Hippocampal formation (tissue), 2 donors: ENCODE measurements at regions not wholly inside any gene's neighbourhood (a gene's known extent, or its start where the extent isn't known, plus 50 kb on each side); places are given as distances from the start of the nearest gene placed in this dataset.
"Not testable (repeated sequence)": the region's sequence is repeated elsewhere in the genome, so short reads cannot be mapped to it uniquely, and the experiment has no call there.

Experiments used
- DNase-seq, 2 donors: peaks; one replicate each; lab custom pipeline; 2025; lab: John Stamatoyannopoulos, UW

GRCh38 chr15:61339516-61339915 lies 110.4 kb upstream of the RORA start:
- DNase-seq, result no peak

- no peak for DNase-seq
These were observed 108.4 kb upstream of the RORA start for GRCh38 chr15:61337541-61337940.

- DNase-seq, result no peak
These were observed 107.0 kb upstream of the RORA start for GRCh38 chr15:61336026-61336638.

DNA sequence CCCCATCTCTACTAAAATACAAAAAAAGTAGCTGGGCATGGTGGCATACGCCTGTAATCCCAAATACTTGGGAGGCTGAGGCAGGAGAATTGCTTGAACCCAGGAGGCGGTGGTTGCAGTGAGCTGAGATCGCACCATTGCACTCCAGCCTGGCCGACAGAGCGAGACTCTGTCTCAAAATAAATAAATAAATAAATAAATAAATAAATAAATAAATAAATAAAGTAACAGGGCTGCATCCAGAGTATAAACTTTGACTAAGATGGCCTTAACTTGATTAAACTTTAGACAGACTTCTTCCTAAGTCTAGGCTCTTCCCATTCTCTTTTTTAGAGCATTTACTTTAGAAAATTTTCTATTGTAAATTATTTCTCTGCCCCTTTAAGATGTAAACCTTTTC lies 105.6 kb upstream of the RORA start:
- DNase-seq, result not testable (repeated sequence)

GRCh38 chr15:61331019-61331418 lies 101.9 kb upstream of the RORA start:
- DNase-seq, result no peak

DNA sequence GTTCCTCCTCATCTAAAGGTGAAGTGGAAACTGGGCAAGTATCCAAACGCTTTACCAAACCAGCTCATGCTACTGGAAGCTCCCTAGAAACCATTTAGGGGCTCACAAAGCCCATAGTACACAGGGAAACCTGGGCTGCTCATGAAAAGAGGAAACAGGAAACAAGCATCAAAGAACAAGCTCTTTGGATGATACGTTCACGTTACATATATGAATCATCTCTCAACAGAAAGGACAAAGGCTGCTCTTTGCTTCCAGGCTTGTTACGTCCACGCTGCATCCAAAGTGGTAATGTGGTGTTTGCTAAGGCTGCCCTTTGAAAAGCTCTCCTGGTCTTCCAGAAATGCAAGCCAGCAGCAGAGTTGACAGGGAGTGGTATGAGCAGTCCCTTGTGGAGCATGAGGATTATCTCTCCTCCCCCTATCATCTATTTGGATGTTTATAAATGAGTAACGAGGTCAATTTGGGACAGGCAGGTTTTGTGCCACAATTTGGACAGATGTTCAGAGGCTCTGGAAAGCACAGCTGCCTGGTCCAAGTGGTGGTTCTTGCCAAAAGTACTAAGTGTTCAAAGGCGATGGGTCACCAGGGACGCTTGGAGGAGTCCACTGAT lies 98.0 kb upstream of the RORA start:
- DNase-seq, result no peak

DNA sequence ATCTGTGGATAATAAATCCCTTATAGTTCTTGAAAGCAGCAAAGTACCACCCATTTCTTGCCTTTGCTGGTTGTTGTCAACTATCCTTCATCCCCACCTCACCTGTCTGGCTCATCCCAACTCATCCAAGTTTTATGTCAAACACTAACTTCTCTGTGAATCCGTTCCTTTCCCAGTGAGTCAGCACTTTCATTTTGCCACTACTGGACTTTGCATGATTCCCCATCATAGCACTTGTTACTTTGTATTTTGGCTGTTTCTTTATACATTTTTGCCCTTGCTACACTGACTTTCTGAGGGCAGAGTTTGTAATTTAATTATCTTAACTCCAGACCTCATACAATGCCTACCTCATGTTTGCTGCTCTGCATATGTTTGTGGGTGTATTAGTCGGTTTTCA lies 90.8 kb upstream of the RORA start:
- no peak for DNase-seq

- no peak for DNase-seq
These were observed 89.9 kb upstream of the RORA start for GRCh38 chr15:61318802-61319525.

GRCh38 chr15:61318301-61318700 lies 89.2 kb upstream of the RORA start:
- DNase-seq, result no peak

GRCh38 chr15:61315471-61315870 lies 86.4 kb upstream of the RORA start:
- no peak for DNase-seq

- no peak for DNase-seq
These were observed 85.3 kb upstream of the RORA start for GRCh38 chr15:61314427-61314826.

DNA sequence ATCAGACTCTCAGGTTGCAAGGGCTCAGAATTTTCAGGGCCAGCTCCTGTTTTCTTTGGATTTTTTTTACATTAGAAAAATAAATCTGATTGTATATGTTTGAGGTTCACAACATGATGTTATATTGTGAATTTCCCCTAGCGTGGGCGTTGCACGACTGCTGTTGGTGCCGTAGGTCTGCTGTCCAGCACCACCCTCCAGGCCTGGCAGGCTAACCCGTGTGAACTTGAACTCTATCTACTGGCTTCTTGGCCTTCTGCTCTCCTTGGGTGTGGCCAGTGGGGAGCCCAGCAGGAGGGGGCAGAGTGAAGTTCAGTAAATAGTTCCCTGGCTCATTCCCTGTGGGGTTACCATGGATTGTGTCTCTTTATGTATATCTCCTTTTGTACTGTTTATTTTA lies 80.5 kb upstream of the RORA start:
- no peak for DNase-seq

GRCh38 chr15:61309031-61309511 lies 80.0 kb upstream of the RORA start:
- DNase-seq, result no peak

- DNase-seq, result no peak
These were observed 79.3 kb upstream of the RORA start for GRCh38 chr15:61308437-61308836.

GRCh38 chr15:61307474-61307873 lies 78.4 kb upstream of the RORA start:
- DNase-seq, result no peak

GRCh38 chr15:61301701-61302100 lies 72.6 kb upstream of the RORA start:
- no peak for DNase-seq

- no peak for DNase-seq
These were observed 70.1 kb upstream of the RORA start for GRCh38 chr15:61299075-61299763.

- DNase-seq, result no peak
These were observed 66.1 kb upstream of the RORA start for GRCh38 chr15:61295239-61295638.

DNA sequence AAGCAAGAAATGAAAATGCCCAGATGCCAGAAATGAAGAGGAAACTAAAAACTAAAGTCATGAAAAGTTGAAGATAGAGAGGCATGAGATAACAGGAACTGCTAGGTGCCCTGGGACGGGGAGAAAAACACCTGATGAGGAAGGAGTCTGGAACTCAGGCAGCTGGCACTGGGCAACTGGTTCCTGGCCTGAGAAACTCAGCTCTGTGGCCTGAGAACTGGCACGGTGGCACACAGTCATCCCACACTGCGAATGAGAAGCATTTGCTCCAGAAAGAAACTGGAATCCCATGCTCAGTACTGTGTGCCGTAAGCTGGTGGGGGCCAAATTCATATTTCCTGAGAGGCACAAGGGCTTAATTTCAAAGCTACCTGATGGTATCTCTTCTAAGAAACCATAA lies 53.6 kb upstream of the RORA start:
- no peak for DNase-seq

GRCh38 chr15:61281328-61281727 lies 52.2 kb upstream of the RORA start:
- no peak for DNase-seq
